Neural progenitor cell (in vitro differentiated cells): ENCODE measurements at regions not wholly inside any gene's neighbourhood (a gene's known extent, or its start where the extent isn't known, plus 50 kb on each side); places are given as distances from the start of the nearest gene placed in this dataset.

ENCODE experiments used
- DNase-seq: peaks from one replicate; pipeline ENCODE4 v3.0.0-alpha.2; 2016; ENCODE audit warnings: low spot score
- H2AFZ ChIP-seq: fragments of 200-600 bp; sonication (generic); replicated peaks from 2 replicates; pipeline ENCODE4 v1.6.1; 2016; ENCODE audit warnings: antibody characterized with exemption
- H3F3A ChIP-seq: fragments of 200-600 bp; sonication (generic); 2 replicates; pipeline ENCODE4 v1.6.1; 2016; ENCODE audit warnings: antibody characterized with exemption, low read depth
- H3K27ac ChIP-seq: fragments of 200-600 bp; sonication (generic); 2 replicates; pipeline ENCODE4 v1.5.1; 2016; ENCODE audit warnings: mild to moderate bottlenecking
- H3K27me3 ChIP-seq: fragments of 200-600 bp; sonication (generic); 2 replicates; pipeline ENCODE4 v1.6.1; 2016; ENCODE audit warnings: mild to moderate bottlenecking, moderate library complexity
- H3K36me3 ChIP-seq: fragments of 200-600 bp; sonication (generic); 2 replicates; pipeline ENCODE4 v1.5.1; 2016
- H3K4me1 ChIP-seq: fragments of 200-600 bp; sonication (generic); 2 replicates; pipeline ENCODE4 v1.6.1; 2016; ENCODE audit warnings: mixed run types
- H3K4me2 ChIP-seq: fragments of 200-600 bp; sonication (generic); 2 replicates; pipeline ENCODE4 v1.6.1; 2016
- H3K4me3 ChIP-seq: fragments of 200-600 bp; sonication (generic); 2 replicates; pipeline ENCODE4 v1.5.1; 2016
- H3K79me2 ChIP-seq: fragments of 200-600 bp; sonication (generic); 2 replicates; pipeline ENCODE4 v1.6.1; 2016; ENCODE audit warnings: low read depth
- H3K9ac ChIP-seq: fragments of 200-600 bp; sonication (generic); 2 replicates; pipeline ENCODE4 v1.6.1; 2016
- H3K9me3 ChIP-seq: fragments of 200-600 bp; sonication (generic); 2 replicates; pipeline ENCODE4 v1.5.1; 2016; ENCODE audit warnings: low read depth
- H4K20me1 ChIP-seq: fragments of 200-600 bp; sonication (generic); 2 replicates; pipeline ENCODE4 v1.6.1; 2016; ENCODE audit warnings: low read depth
- H3K27ac Mint-ChIP-seq: 3 replicates; pipeline ENCODE4 v1.8.0; 2021; ENCODE audit warnings: mixed read lengths
- H3K27me3 Mint-ChIP-seq: 2 replicates; pipeline ENCODE4 v1.8.0; 2022; ENCODE audit warnings: low read depth, mild to moderate bottlenecking, inconsistent platforms, moderate library complexity, mixed read lengths; ENCODE audit not compliant: insufficient read depth
- H3K36me3 Mint-ChIP-seq: 3 replicates; pipeline ENCODE4 v1.8.0; 2021; ENCODE audit warnings: mixed read lengths
- H3K4me1 Mint-ChIP-seq: 3 replicates; pipeline ENCODE4 v1.8.0; 2021; ENCODE audit warnings: mixed read lengths
- H3K4me3 Mint-ChIP-seq: 3 replicates; pipeline ENCODE4 v1.8.0; 2021; ENCODE audit warnings: mild to moderate bottlenecking, moderate library complexity, mixed read lengths
- H3K9me3 Mint-ChIP-seq: 3 replicates; pipeline ENCODE4 v1.8.0; 2020; ENCODE audit warnings: mixed read lengths
- EZH2 ChIP-seq: fragments of 200-600 bp; sonication (generic); IDR thresholded peaks from 2 replicates; pipeline ENCODE4 v1.6.1; 2017; ENCODE audit warnings: antibody characterized with exemption, mild to moderate bottlenecking, moderate library complexity
- EZH2phosphoT487 ChIP-seq: fragments of 200-600 bp; sonication (generic); IDR thresholded peaks from 2 replicates; pipeline ENCODE4 v1.6.1; 2017; ENCODE audit warnings: antibody characterized with exemption
- TF ChIP-seq, protein P1 (sequence below): fragments of 200-600 bp; sonication (generic); IDR thresholded peaks from 2 replicates; pipeline ENCODE4 v1.5.1; 2017; ENCODE audit warnings: antibody characterized with exemption, mild to moderate bottlenecking

DNA sequence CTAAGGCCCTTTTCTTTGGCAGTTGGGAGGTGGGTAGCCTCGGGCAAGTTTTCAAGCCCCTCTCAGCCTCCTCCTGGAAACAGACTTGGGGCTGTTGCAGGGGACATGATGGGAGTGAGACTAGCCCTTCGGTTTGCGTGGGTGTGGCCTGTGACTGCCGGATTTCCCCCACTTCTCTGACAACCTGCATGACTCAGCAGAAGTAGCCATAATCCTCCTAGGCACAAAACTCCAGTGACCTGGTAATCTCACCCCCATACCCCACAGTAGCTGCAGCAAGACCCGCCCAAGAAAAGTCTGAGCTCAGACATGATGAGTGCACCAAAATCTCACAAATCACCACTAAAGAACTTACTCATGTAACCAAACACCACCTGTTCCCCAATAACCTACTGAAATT, 433.7 kb upstream of the AMOT start:
- no peaks in the 10 kb centered on the region for H3F3A ChIP-seq
- no peaks in the 10 kb centered on the region for H3K36me3 ChIP-seq
- no peak for TF ChIP-seq EZH2phosphoT487
- no peak for TF ChIP-seq EZH2
- TF ChIP-seq, protein P1, sequence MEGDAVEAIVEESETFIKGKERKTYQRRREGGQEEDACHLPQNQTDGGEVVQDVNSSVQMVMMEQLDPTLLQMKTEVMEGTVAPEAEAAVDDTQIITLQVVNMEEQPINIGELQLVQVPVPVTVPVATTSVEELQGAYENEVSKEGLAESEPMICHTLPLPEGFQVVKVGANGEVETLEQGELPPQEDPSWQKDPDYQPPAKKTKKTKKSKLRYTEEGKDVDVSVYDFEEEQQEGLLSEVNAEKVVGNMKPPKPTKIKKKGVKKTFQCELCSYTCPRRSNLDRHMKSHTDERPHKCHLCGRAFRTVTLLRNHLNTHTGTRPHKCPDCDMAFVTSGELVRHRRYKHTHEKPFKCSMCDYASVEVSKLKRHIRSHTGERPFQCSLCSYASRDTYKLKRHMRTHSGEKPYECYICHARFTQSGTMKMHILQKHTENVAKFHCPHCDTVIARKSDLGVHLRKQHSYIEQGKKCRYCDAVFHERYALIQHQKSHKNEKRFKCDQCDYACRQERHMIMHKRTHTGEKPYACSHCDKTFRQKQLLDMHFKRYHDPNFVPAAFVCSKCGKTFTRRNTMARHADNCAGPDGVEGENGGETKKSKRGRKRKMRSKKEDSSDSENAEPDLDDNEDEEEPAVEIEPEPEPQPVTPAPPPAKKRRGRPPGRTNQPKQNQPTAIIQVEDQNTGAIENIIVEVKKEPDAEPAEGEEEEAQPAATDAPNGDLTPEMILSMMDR = no peak
- H3K27me3 ChIP-seq = no peaks in the 10 kb centered on the region
- H3K79me2 ChIP-seq = no peaks in the 10 kb centered on the region
- Mint-ChIP-seq H3K9me3 (no peaks in the 10 kb centered on the region), H3K27ac (no peak overlapping the region), H3K4me3 (no peak overlapping the region), H3K4me1 (no peaks in the 10 kb centered on the region), H3K36me3 (no peaks in the 10 kb centered on the region), H3K27me3 (no peaks in the 10 kb centered on the region)
- H3K9ac ChIP-seq = no peak overlapping the region
- DNase-seq = no peak
- H3K27ac ChIP-seq = no peak overlapping the region
- H3K4me2 ChIP-seq = no peak overlapping the region
- H3K4me1 ChIP-seq = no peaks in the 10 kb centered on the region
- no peak overlapping the region for H3K4me3 ChIP-seq
- no peaks in the 10 kb centered on the region for H4K20me1 ChIP-seq
- H3K9me3 ChIP-seq = no peaks in the 10 kb centered on the region
- H2AFZ ChIP-seq = no peak overlapping the region

DNA sequence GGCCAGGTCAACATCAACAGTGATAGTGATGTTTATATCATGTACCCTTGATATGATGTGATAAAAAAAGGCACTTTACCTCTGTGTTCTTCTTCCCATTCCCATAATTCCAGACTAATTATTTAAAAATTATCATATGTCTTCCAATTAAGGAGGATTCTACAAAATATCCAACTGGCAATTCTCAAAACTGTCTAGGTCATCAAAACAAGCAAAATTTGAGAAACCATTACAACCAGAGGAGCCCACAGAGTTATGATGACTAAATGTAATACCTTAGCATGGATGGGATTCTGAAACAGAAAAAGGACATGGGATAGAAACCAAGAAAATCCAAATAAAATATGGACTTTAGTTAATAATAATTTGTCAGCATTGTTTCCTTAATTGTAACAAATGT, 428.6 kb upstream of the AMOT start:
- no peaks in the 10 kb centered on the region for H4K20me1 ChIP-seq
- H3K27me3 Mint-ChIP-seq = no peaks in the 10 kb centered on the region
- H3K4me3 Mint-ChIP-seq = no peak overlapping the region
- H3K27me3 ChIP-seq = no peaks in the 10 kb centered on the region
- no peaks in the 10 kb centered on the region for H3K9me3 Mint-ChIP-seq
- H3K27ac Mint-ChIP-seq = no peak overlapping the region
- no peak overlapping the region for H3K4me2 ChIP-seq
- H3K79me2 ChIP-seq = no peaks in the 10 kb centered on the region
- no peaks in the 10 kb centered on the region for H3K36me3 Mint-ChIP-seq
- H2AFZ ChIP-seq = no peak overlapping the region
- no peaks in the 10 kb centered on the region for H3F3A ChIP-seq
- H3K36me3 ChIP-seq = no peaks in the 10 kb centered on the region
- no peaks in the 10 kb centered on the region for H3K4me1 ChIP-seq
- no peaks in the 10 kb centered on the region for H3K4me1 Mint-ChIP-seq
- no peak overlapping the region for H3K27ac ChIP-seq
- no peak for DNase-seq
- no peaks in the 10 kb centered on the region for H3K9me3 ChIP-seq
- TF ChIP-seq EZH2phosphoT487 (no peak), EZH2 (no peak)
- TF ChIP-seq, protein P1 = no peak
- no peak overlapping the region for H3K9ac ChIP-seq
- H3K4me3 ChIP-seq = no peak overlapping the region

DNA sequence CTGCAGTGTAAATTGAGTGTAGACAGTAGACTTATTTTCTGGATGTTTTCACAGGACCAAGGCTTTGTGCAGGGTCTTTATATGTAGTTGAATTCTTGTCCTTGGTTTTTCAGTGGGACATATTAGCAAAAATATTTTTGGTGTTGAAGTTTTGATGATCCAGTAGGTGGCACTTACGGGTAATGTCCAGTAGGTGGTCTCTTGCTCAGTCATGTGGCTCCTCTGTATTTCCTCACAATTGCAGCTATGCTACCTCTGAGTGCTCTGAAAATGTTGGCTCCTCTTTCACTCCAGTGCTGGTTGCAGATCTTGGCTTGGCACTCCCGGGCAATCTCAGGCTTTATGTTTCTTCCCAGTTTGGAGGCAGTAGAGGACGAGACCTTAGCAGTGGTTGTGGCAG, 419.8 kb upstream of the AMOT start:
- DNase-seq = peak; percentile 8
- no peak overlapping the region for H3K4me3 Mint-ChIP-seq
- no peaks in the 10 kb centered on the region for H4K20me1 ChIP-seq

More for the DNA sequence above, 419.8 kb upstream of the AMOT start:
- Histone ChIP-seq H3K4me2 (no peak overlapping the region), H3K27ac (no peak overlapping the region), H3F3A (no peaks in the 10 kb centered on the region), H3K36me3 (no peaks in the 10 kb centered on the region), H3K9ac (no peak overlapping the region), H2AFZ (no peak overlapping the region), H3K4me3 (no peak overlapping the region), H3K4me1 (no peaks in the 10 kb centered on the region), H3K79me2 (no peaks in the 10 kb centered on the region), H3K9me3 (no peaks in the 10 kb centered on the region), H3K27me3 (no peaks in the 10 kb centered on the region)
- no peaks in the 10 kb centered on the region for H3K9me3 Mint-ChIP-seq
- H3K27me3 Mint-ChIP-seq = peaks cover 3% of the 10 kb centered on the region
- H3K4me1 Mint-ChIP-seq = no peaks in the 10 kb centered on the region
- TF ChIP-seq, protein P1 = peak; percentile 52
- TF ChIP-seq EZH2 = no peak
- no peak for TF ChIP-seq EZH2phosphoT487
- H3K36me3 Mint-ChIP-seq = no peaks in the 10 kb centered on the region
- H3K27ac Mint-ChIP-seq = no peak overlapping the region
